Stimulated activated memory B cell treated with anti-CD40 and anti-IgM and Interleukin-4, amounts not matched to agents 10 μg/mL and 1 μg/mL and 100 μg/mL, for 72 hours (primary cell): ENCODE measurements at regions not wholly inside any gene's neighbourhood (a gene's known extent, or its start where the extent isn't known, plus 50 kb on each side); places are given as distances from the start of the nearest gene placed in this dataset.
A peak's percentile ranks its signal among the peaks of the same experiment; 100 is the strongest.

Experiments
- ATAC-seq: fragments of 150-1000 bp; cut with Tn5 transposase; 2 replicates; pipeline ENCODE4 v1.10.0; 2021
- H3K27ac Mint-ChIP-seq: one replicate; pipeline ENCODE4 v1.8.0; 2022; ENCODE audit warnings: mild to moderate bottlenecking, mixed read lengths
- H3K27me3 Mint-ChIP-seq: one replicate; pipeline ENCODE4 v1.8.0; 2022; ENCODE audit warnings: mixed read lengths
- H3K36me3 Mint-ChIP-seq: one replicate; pipeline ENCODE4 v1.8.0; 2022; ENCODE audit warnings: mixed read lengths
- H3K4me1 Mint-ChIP-seq: one replicate; pipeline ENCODE4 v1.8.0; 2022; ENCODE audit warnings: mixed read lengths
- H3K4me3 Mint-ChIP-seq: one replicate; pipeline ENCODE4 v1.8.0; 2022; ENCODE audit warnings: mild to moderate bottlenecking, moderate library complexity, mixed read lengths
- H3K9me3 Mint-ChIP-seq: one replicate; pipeline ENCODE4 v1.8.0; 2022; ENCODE audit warnings: mixed read lengths

GRCh38 chr1:172863031-172863430, 187.7 kb downstream of the TNFSF18 start:
- Mint-ChIP-seq H3K4me1 (no peaks in the 10 kb centered on the region), H3K27ac (no peak overlapping the region), H3K36me3 (no peaks in the 10 kb centered on the region), H3K4me3 (no peak overlapping the region), H3K27me3 (no peaks in the 10 kb centered on the region), H3K9me3 (peaks cover 3% of the 10 kb centered on the region)
- ATAC-seq: no peak

- peaks cover 8% of the 10 kb centered on the region for H3K4me1 Mint-ChIP-seq
- H3K36me3 Mint-ChIP-seq: no peaks in the 10 kb centered on the region
- H3K4me3 Mint-ChIP-seq: no peak overlapping the region
- H3K27ac Mint-ChIP-seq: no peak overlapping the region
- H3K9me3 Mint-ChIP-seq: peaks cover 3% of the 10 kb centered on the region
- no peaks in the 10 kb centered on the region for H3K27me3 Mint-ChIP-seq
- ATAC-seq: no peak
These were observed 183.4 kb downstream of the TNFSF18 start for GRCh38 chr1:172867216-172867818.

DNA sequence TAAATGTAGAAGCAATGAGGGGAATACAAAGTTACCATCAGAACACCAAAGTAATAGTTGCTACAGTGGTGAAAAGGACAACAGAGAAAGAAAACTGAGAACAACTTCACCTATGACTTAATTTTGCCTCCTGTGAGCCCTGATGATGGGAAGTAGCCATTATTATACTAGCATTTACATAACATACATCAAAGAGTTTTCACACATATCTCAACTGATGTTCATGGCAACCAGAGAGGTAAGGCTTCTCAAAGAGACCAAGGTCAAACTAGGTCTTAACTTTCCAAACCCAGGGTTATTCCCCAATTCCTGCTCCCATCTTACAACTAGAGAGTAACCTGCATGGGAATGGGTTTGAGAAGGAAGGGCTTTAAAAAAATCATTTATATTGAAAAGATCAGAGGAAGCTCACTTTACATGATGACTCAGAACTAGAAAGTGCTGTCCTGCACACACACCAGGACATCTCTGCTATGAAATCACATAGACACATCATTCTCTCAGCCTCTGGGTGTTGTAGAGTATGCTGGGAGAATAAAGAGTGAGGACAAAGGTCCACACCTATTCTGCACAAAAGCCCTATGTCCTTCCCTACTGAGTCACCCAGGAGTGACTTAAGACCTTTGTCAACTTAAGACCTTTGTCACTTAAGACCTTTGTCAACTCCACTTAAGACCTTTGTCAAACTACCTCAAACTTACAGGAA, 179.7 kb downstream of the TNFSF18 start:
- Mint-ChIP-seq H3K36me3 (no peaks in the 10 kb centered on the region), H3K27me3 (no peaks in the 10 kb centered on the region), H3K9me3 (no peaks in the 10 kb centered on the region), H3K4me1 (peaks cover 21% of the 10 kb centered on the region), H3K4me3 (no peak overlapping the region), H3K27ac (no peak overlapping the region)
- peak; percentile 76 for ATAC-seq

DNA sequence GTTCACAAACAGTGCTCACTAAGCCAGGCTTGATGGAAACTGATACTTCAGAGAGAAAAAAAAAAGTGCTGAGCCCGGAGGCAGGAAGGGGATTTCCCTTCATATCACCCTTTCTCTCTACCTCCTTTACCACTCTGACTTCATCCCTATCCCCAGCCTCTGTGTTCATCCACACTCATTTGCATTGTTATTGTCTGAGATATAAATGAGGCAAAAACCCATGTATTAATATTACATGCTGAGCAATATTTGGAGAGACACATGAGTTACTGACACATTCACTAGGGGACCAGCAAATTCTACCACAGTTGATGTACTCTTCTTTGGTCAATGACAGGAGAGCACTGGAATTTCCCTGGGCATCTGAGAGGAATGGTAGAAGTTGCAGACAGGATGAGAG, 175.8 kb downstream of the TNFSF18 start:
- no peak overlapping the region for H3K4me3 Mint-ChIP-seq
- peak; percentile 71 for ATAC-seq
- no peaks in the 10 kb centered on the region for H3K27me3 Mint-ChIP-seq
- H3K36me3 Mint-ChIP-seq: no peaks in the 10 kb centered on the region
- H3K27ac Mint-ChIP-seq: no peak overlapping the region
- no peaks in the 10 kb centered on the region for H3K9me3 Mint-ChIP-seq
- H3K4me1 Mint-ChIP-seq: peaks cover 23% of the 10 kb centered on the region

DNA sequence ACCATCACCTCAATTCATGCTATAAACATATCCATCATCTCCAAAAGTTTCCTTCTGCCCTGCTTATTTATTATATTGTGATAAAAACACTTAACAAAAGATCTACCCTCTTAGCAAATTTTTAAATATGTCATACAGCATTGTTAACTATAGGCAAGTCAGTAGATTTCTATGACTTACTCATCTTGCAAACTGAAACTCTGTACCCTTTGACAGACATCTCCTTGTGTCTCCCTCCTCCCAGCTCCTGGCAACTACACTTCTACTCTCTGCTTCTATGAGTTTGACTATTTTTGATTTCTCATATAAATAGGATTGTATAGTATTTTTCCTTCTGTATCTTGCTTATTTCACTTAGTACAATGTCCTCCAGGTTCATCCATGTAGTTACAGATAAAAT, 174.8 kb downstream of the TNFSF18 start:
- H3K4me1 Mint-ChIP-seq: peaks cover 21% of the 10 kb centered on the region
- no peak overlapping the region for H3K4me3 Mint-ChIP-seq
- H3K36me3 Mint-ChIP-seq: no peaks in the 10 kb centered on the region
- ATAC-seq: no peak
- H3K27ac Mint-ChIP-seq: no peak overlapping the region
- H3K27me3 Mint-ChIP-seq: peaks cover 2% of the 10 kb centered on the region
- H3K9me3 Mint-ChIP-seq: no peaks in the 10 kb centered on the region

DNA sequence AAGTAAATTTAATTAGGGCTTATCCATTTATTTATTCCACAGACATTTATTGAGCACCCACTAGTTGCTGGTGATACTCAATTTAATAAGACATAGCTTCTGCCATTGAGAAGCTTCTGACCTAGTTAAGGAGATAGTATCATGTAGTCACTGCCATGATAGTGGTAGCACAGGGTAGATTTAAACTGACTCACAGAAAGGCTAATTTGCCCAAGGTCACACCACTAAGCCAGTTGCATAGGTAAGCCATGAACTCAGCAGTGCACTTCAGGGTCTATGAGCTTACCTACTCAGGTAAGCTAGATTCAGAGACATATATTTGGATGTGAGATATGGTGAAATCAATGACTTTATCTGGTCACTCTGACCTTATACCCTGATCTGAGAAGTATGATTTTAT, 168.4 kb downstream of the TNFSF18 start:
- Mint-ChIP-seq H3K27me3 (peaks cover 17% of the 10 kb centered on the region), H3K9me3 (no peaks in the 10 kb centered on the region)
- ATAC-seq: no peak

GRCh38 chr1:172882791-172883386, 167.9 kb downstream of the TNFSF18 start:
- H3K36me3 Mint-ChIP-seq: no peaks in the 10 kb centered on the region
- peaks cover 20% of the 10 kb centered on the region for H3K4me1 Mint-ChIP-seq
- H3K9me3 Mint-ChIP-seq: no peaks in the 10 kb centered on the region
- peak overlapping the region; percentile 44 for H3K27ac Mint-ChIP-seq
- peaks cover 17% of the 10 kb centered on the region for H3K27me3 Mint-ChIP-seq
- H3K4me3 Mint-ChIP-seq: peak overlapping the region; percentile 4
- ATAC-seq: peak; percentile 42

More for the DNA sequence above, 168.4 kb downstream of the TNFSF18 start:
- Mint-ChIP-seq H3K27ac (no peak overlapping the region), H3K4me1 (peaks cover 20% of the 10 kb centered on the region), H3K4me3 (no peak overlapping the region), H3K36me3 (no peaks in the 10 kb centered on the region)

DNA sequence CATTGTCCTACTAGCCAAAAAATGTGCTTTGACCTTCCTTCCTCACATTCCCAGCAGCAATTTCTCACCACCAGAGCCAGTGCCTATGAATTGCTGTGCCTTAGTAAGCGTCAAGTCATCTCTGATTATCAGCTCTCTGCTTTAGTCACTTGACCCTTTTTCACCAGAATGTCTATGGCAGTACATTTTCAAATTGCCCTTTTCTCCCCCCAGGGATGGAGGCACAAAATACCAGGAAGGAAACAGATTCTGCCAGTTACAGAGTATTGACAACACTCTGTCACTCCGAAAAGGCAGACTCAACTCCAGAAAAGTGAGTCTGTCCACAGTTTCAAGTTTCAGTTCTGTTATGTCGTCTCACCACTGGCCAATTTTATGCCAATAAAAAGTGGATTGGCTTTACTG, 167.4 kb downstream of the TNFSF18 start:
- Mint-ChIP-seq H3K4me3 (no peak overlapping the region), H3K9me3 (no peaks in the 10 kb centered on the region), H3K36me3 (no peaks in the 10 kb centered on the region), H3K4me1 (peaks cover 20% of the 10 kb centered on the region), H3K27me3 (peaks cover 17% of the 10 kb centered on the region), H3K27ac (peak overlapping the region; percentile 44)
- ATAC-seq: peak; percentile 94

DNA sequence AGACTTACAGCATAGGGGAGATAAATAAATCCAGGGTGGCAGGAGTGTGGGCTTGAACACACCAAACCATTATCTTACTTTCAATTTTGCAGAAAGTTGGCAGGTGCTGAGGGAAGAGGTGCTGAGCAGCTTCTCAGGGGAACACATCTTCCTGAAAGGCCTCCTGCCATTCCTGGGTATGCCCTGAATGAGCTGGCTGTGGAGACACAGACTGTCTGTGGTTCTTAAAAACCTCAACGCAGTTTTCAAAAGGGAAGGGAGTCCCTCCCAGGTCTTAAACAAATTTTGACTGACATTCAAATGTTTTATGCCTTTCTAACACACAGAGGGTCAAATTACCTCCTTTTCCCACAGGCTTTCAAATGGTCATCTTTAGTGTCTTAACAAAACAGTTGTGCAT, 166.9 kb downstream of the TNFSF18 start:
- ATAC-seq: peak; percentile 77
- Mint-ChIP-seq H3K36me3 (no peaks in the 10 kb centered on the region), H3K27ac (peak overlapping the region; percentile 44), H3K4me3 (no peak overlapping the region), H3K27me3 (peaks cover 17% of the 10 kb centered on the region), H3K4me1 (peaks cover 20% of the 10 kb centered on the region), H3K9me3 (no peaks in the 10 kb centered on the region)

GRCh38 chr1:172885411-172885810, 165.3 kb downstream of the TNFSF18 start:
- Mint-ChIP-seq H3K27ac (no peak overlapping the region), H3K9me3 (no peaks in the 10 kb centered on the region), H3K4me3 (no peak overlapping the region), H3K4me1 (peaks cover 20% of the 10 kb centered on the region), H3K27me3 (peaks cover 17% of the 10 kb centered on the region), H3K36me3 (no peaks in the 10 kb centered on the region)
- ATAC-seq: no peak

DNA sequence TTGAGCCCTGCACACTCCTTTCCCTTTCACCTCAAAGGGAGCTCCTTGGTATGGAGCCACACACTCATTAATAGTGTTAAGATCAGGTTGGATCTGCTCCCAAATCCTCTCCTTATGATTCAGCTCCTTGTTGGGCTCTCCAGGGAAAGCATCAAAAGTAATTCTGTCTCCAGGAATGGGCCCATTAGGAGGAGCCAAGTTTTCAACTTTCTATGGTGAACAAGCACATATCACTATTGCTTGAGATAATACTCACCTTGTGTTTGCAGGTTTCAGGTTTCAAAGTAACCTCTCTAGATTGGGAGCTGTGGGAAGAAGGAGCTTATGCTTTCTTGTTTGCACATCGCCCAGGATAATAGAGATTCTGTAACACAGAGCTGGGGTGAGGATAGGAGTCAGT, 164.8 kb downstream of the TNFSF18 start:
- Mint-ChIP-seq H3K27ac (no peak overlapping the region), H3K9me3 (no peaks in the 10 kb centered on the region), H3K27me3 (peaks cover 14% of the 10 kb centered on the region), H3K4me3 (no peak overlapping the region), H3K4me1 (peaks cover 20% of the 10 kb centered on the region), H3K36me3 (no peaks in the 10 kb centered on the region)
- ATAC-seq: no peak

GRCh38 chr1:172887162-172887561, 163.6 kb downstream of the TNFSF18 start:
- Mint-ChIP-seq H3K27me3 (peaks cover 2% of the 10 kb centered on the region), H3K4me3 (no peak overlapping the region), H3K27ac (no peak overlapping the region), H3K36me3 (no peaks in the 10 kb centered on the region), H3K4me1 (peaks cover 20% of the 10 kb centered on the region), H3K9me3 (no peaks in the 10 kb centered on the region)
- ATAC-seq: no peak

- Mint-ChIP-seq H3K36me3 (no peaks in the 10 kb centered on the region), H3K9me3 (no peaks in the 10 kb centered on the region), H3K27ac (no peak overlapping the region), H3K4me3 (no peak overlapping the region), H3K27me3 (no peaks in the 10 kb centered on the region), H3K4me1 (peaks cover 25% of the 10 kb centered on the region)
- ATAC-seq: no peak
These were observed 157.4 kb downstream of the TNFSF18 start for GRCh38 chr1:172893146-172893841.

GRCh38 chr1:172894349-172895049, 156.2 kb downstream of the TNFSF18 start:
- no peaks in the 10 kb centered on the region for H3K27me3 Mint-ChIP-seq
- peak overlapping the region; percentile 60 for H3K4me3 Mint-ChIP-seq
- H3K9me3 Mint-ChIP-seq: no peaks in the 10 kb centered on the region
- H3K27ac Mint-ChIP-seq: peak overlapping the region; percentile 75
- H3K4me1 Mint-ChIP-seq: peaks cover 32% of the 10 kb centered on the region
- no peaks in the 10 kb centered on the region for H3K36me3 Mint-ChIP-seq
- peak; percentile 50 for ATAC-seq

DNA sequence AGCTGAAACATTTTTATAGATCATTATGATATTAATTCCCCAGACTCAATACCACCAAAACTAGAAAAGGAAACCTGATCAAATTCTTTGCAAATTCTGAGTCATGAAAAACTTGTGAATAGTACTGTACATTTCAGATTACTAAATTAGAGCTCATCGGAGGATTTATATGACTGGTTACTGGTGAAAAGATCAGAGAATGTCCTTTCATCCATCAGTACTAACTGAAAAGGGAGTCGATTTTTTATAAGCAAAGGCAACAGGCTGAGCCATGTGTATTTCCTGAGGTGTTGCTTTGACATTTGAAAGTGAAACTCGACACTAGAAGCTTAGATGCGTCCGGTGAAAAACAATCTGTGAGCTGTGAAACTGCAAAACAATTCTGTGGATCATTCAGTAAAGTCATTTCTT, 155.7 kb downstream of the TNFSF18 start:
- Mint-ChIP-seq H3K9me3 (no peaks in the 10 kb centered on the region), H3K36me3 (no peaks in the 10 kb centered on the region), H3K4me3 (peak overlapping the region; percentile 60), H3K4me1 (peaks cover 38% of the 10 kb centered on the region), H3K27ac (peak overlapping the region; percentile 75), H3K27me3 (no peaks in the 10 kb centered on the region)
- ATAC-seq: peak; percentile 87
